ENCODE measurements at regions not wholly inside any gene's neighbourhood (a gene's known extent, or its start where the extent isn't known, plus 50 kb on each side); places are given as distances from the start of the nearest gene placed in this dataset.

DNA sequence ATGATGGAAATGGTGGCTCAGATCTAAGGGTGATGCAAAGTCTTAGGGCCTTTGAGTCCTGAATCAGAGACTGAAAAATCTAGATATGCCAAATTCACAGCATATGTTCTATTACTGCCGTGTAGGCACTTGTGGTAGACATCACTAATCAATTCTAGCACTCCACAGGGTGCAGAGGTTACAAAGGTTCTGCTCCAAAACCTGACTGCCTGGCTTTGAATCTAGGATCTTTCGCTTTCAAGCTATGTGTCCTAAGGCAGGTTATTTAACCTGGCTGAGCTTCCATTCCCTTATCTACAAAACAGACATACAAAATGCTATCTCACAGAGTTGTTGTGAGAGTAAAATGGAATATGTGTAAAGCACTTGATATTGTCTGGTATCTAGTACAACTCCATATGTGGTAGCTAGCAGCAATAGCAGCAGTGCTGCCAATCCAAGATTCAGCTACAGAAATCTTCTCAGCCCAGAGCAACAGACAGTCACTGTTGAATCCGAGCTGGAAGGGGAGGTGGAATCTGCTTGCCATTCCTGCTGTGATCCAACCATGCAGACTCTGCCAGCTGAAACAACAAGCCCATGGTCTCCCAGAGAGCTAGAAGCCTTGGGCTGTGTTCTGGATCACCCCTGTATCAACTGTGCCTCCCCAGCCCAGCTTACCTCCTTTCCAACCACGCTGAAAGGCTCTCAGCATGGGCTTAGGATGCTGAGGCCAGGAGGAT is 206.9 kb downstream of the TFAP2C start:
- DNase-seq (ENCODE audit: low read depth, low spot score): peak; percentile 90

DNA sequence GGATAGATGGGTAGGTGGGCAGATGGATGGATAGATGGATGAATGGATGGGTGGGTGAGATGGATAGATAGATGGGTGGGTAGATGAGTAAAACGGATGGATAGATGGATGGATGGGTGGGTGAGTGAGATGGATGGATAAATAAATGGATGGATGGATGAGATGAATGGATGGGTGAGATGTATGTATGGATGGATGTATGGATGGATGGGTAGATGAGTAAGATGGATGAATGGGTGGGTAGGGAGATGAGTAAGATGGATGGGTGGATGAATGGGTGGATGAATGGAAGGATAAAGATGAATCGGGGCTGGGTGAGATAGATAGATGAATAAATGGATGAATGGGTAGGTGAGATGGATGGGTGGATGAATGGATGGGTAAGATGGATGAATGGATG is 210.1 kb downstream of the TFAP2C start:
- DNase-seq (ENCODE audit: low read depth, low spot score): no peak

DNA sequence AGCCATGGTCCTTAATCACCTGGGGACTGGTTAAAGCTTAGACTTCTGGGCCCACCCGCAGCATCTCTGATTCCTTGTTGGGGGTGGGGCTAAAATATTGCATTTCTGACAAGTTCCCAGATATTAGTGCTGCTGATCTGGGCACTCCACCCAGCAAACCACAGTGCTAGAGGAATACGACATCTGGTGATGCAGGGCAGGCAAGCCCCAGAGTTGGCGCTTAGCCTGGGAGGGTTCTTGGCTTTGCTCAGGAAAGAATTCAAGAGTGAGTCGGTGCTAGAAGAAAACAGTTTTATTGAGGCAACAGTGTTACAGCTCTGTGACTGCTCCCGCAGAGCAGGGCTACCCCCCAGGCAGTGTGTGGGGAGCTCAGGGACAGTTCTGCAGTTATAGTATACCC is 210.7 kb downstream of the TFAP2C start:
- DNase-seq (ENCODE audit: low read depth, low spot score): no peak

DNA sequence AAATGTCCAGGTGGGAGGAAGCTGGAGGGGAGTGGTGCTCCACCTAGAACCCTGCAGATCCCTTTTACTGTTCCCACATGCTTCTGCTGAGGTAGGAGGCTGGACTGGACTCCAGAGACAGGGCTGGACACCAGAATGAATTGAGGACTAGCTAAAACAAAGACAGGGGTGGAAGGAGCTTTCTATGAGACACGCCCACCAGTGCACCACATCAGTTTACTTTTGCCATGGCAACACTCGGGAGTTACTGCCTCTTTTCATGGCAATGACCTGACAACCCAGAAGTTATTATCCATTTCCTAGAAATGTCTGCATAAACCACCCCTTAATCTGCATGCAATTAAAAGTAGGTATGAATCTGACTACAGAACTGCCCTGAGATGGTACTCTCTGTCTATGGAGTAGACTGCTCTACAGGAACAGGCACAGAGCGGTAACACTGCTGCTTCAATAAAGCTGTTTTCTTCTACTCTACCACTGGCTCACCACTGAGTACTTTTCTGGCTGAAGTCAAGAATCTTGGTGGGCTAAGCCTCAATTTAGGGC is 211.7 kb downstream of the TFAP2C start:
- no peak for DNase-seq (ENCODE audit: low read depth, low spot score)

DNA sequence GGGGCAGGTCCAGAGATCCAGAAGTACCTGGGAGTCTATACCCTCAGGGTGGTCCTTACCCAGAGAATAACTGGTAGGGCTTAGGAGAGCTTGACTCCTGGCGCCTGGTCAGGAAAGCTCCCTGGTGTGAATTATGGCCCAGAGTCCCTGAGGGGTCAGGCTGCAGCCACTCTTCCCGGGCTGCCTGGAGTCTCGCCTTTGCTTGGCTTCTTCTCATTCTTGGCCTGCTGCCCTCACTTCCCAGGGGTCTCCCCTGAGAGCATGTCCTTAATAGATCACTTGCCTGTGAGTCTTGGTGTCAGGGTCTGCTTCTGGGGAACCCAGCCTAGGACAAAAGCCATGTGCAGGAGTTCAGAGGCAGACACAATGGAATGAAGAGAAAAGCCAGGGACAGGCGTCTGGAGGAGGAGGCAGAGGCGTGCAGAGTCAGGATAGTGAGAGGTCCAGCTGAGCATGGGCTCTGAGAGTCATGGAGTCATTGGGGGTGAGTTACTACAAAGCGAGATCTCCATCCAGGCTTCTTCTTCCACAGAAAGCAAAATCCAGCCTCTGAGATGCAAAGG is 212.3 kb downstream of the TFAP2C start:
- DNase-seq (ENCODE audit: low read depth, low spot score): no peak

DNA sequence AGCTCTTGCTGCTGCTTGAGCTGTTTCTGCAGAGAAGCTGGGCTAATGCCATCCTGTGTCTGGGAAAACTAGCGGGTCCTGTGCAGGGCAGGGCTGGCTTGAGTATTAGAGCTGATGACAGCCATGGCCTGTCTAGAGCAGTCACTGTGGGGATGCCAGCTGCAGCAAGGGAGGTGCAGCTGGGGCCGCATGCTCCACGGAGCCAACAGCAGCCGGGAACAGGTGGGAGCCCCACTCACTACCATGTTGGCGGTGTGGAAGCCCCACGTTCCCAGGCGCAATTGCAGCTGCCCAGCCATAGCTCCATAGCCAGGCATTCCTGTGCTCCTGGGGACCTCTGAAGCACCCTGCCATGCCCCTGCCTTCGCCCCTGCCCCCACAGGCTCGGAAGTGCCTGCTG is 212.9 kb downstream of the TFAP2C start:
- no peak for DNase-seq (ENCODE audit: low read depth, low spot score)

DNA sequence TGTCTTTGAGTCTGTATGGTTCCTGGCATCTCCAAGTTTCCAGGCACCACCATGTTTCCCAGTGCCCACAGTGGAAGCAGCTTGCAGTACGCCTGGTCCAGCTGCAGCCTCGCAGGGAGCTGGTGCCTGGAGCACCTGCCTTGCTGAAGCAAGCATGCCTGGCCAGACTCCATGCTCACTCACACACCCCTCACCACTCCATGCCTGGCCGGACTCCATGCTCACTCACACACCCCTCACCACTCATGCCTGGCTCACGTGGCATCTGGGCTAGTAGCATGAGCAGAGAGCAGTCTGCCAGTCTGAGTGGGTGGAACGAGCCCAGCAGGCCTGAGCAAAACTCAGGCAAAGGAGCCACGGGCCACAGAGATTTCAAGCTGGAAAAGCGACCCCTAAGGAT is 214.3 kb downstream of the TFAP2C start:
- no peak for DNase-seq (ENCODE audit: low read depth, low spot score)

DNA sequence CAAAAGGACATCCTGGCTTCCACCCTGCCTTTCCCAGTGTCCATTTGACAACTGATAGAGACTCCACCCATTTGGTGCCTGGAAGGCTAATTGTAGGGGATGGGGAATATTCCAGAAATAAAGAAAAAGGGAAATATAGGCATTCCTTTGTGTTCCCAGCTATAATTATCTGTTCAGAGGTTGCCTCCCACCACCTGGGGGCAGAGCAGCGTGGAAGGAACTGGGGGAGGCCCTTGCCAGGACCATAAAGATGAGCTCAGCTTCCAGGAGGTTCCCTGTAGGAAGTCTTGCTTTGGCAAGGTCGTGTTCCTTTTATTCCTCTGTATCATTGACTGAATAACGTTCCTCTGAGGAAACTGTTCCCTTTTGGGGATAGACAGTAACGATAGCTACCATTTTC is 214.7 kb downstream of the TFAP2C start:
- DNase-seq (ENCODE audit: low read depth, low spot score): no peak

DNA sequence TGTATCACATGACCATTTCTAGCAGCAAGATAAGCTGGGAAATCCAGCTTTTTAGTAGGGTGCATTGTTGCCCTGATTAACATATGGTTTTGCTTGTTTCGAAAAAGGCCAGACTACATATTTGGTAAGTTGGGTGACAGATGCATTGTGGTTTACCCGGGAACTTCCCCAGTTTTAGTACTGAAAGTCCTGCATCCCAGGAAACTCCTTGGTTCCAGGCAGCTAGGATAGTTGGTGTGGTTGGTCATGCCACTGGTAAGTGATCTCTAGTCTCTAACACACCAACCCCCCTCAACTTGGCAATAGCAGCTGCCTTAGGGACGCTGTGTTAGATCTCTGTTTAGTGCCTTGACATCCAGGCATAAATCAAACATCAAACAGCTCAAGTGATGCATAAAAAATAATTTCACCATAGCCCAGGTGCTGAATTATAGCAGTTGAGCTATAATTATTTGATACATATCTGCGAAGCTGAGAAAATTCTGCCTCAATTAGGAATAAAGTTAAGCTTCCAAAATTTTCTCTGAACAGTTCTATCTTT is 216.5 kb downstream of the TFAP2C start:
- no peak for DNase-seq (ENCODE audit: low read depth, low spot score)

DNA sequence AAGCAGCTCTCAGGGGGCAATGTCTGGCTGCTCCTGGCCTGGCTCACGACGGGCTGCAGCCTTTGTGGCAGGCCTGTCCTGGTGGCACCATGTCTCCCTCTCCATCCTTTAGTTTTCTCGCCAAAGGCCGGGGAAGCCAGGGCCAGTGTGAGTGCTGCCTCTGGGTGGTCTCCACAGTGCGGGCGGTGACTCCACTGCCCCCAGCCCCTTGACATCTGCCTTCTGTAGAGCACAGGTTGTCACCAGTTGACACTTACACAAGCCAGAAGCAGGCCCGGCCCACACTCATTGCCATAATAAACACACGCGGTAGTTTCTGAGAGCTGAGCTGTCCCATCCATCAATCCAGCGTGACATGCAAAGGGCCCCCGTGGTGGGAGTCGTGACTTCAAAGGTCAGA is 219.5 kb downstream of the TFAP2C start:
- no peak for DNase-seq (ENCODE audit: low read depth, low spot score)

DNA sequence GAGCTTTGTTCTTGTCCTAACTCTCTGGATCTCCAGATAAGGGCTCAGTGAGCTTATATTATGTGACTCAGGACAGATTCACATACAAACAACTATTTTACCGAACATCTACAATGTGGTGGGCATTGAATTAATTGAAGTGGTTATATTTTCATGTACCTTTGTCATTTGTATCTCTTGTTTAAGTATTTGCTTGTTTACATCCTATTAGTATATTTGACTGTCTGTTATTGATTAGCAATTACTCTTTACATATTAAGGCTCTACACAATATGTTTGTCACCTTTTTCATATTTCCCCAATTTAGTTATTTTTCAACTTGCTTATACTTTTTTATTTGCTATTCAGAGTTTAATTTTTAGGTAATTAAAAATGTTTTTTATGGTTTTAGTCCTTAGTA is 222.4 kb downstream of the TFAP2C start:
- no peak for DNase-seq (ENCODE audit: low read depth, low spot score)

DNA sequence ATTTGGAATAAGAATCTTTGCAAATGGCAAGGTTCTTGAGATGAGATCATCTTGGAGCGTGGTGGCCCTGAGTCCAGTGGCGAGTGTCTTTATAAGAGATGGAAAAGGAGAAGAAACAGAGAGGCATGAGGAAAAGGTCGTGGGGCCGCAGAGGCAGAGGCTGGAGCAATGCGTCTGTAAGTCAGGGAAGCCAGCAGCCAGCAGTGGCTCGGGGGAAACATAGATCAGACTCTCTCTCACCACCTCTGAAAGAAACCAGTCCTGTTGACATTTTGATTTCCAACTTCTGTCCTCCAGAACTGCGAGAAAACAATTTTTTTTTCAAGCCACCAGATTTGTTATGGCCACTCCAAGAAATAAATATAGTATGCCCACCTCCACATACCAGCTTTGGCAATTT is 226.6 kb downstream of the TFAP2C start:
- no peak for DNase-seq (ENCODE audit: low read depth, low spot score)

DNA sequence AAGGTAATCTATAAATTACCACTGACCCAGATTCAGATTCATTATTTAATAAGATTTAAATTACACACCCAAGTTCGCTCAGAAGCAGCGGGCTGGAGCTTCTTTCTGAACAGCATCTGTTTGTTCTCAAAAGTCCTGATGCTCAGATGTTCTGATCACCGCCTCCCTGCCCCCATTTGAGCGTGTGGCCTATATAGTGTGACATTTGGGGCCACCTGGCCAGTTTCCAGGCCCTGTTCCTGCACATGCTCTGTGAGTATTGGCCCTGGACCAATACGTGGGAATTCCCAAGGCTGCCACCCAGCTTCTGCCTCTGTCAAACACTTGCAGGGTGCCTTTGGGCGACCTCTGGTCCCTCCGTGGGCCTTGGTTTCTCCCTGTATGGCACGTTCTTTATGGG is 228.8 kb downstream of the TFAP2C start:
- no peak for DNase-seq (ENCODE audit: low read depth, low spot score)

DNA sequence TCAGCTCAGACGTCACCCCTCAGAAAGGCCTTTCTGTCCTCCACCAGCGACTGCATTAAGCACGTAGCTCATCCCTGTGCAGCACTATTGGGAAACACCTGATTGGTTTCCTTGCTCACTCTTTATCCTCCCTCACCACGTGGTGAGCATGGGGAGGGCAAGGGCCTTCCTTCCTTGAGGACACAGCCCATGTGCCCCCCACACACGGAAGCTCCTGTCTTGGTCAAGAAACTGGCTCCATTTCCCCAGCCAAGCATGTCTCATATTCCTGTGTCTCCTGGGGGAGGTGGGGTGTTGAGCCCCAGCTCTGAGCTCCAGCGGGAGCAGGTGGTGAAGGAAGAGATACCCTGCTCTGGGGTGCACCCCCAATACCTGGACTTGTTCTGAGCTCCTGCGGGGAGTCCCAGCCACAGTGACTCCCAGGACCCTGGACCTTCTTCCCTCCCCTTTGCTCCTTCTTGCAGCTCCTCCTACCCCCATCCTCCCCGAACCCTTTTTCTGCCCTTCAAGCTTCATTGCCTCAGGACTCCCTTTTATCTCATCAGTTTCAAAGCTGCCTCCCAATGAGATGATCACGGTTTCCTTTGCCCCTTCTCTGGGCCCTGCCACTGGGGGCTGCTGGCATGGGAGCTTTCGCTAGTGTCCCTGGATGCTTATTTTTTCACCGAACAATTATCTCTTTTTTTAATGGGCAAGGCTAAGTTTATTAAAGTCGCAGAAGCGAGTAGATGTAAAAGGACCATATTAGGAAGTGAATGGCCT is 230.1 kb downstream of the TFAP2C start:
- DNase-seq (ENCODE audit: low read depth, low spot score): no peak

DNA sequence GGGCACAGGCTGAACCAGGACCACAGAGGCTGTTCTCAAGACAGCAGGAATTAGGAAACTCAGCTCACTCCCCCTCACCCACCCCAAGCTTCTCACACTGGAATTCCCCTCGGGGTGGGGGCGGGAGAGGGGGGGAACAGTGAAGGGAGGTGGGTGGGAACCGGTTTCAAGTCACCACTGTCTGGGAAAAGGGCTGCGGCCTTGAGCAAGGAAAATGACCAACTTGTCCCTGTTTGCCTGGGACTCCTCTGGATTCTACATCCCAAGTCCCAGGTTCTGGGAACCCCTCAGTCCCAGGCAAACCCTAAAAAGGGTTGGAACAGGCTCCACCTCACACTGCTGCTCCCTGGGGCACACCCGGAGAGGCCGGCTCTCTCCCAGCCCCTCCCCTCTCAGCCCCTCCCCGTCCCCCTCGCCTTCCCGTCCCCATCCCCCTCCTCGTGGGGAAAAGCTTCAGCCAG is 230.7 kb downstream of the TFAP2C start:
- DNase-seq (ENCODE audit: low read depth, low spot score): no peak

DNA sequence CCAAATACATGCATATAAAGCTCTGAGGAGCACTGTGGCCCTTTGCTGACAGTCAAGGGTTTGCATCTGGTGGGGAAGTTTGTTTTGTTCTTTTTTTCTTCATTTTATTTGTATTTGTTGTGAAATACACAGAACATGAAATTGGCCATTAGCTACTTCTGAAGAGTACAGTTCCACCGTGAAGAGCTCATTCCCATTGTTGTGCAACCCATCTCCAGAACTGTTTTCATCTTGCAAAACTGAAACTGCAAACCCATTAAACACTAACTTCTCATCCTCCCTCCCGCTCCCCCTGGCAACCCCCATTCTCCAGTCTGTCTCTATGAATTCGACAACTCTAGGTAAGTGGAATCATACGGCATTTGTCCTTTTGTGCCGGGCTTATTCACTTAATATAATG is 231.3 kb downstream of the TFAP2C start:
- DNase-seq (ENCODE audit: low read depth, low spot score): no peak

DNA sequence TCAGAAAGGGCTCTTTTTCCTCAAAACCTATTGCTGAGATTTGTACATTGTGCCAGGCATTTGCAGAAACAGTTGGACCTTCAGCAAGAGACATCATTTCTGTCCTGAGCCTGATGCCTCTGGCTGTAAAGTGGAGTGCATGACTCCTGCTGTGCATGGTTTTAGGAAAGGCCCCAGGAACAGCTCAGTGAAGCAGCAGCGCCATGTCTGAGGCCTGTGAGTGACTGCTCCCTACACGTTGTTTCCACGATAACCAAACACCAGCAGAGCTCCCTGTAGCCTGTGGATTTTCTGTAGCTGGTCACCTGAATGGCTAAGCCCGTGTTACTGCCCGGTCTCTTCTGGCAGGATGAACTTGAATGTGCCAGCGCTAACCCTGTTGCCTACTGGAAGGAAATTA is 232.5 kb downstream of the TFAP2C start:
- DNase-seq (ENCODE audit: low read depth, low spot score): no peak

DNA sequence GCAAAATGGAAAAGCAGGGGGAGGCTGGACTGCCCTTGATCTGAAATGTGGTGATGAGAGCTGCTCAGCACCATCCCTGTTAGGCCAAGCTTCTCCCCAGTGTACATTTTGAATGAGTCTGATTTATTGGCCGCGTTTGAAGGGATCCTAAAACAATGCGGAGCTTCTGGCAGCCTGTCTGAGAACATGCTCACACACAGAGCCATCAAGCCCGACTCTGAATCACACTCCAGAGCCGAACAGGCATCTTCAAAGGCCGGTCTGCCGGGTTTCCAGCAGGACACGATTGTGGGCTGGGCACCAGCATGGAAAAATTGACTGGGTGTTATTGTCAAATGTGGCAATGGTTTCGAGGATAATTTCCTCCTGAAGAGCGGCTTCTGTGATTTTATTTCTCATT is 235.9 kb downstream of the TFAP2C start:
- DNase-seq (ENCODE audit: low read depth, low spot score): no peak

DNA sequence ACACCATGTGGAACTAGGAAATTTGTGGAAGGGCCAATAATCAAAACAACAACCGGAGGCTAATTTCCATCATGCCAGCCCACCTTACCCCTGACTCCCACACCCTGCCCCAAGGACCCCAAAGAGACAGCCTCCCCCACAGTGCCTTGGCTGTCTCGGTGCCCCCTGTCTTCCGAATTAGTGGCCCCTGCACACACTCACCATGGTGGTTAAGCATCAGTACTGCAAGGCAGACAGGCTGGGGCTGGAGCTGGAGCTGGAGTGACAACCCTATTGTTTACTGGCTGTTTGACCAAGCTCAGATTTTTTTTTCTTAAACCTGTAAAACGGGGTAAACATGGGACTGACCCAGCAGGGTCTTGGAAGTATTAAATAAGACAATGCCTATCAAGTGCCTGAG is 238.0 kb downstream of the TFAP2C start:
- DNase-seq (ENCODE audit: low read depth, low spot score): no peak

DNA sequence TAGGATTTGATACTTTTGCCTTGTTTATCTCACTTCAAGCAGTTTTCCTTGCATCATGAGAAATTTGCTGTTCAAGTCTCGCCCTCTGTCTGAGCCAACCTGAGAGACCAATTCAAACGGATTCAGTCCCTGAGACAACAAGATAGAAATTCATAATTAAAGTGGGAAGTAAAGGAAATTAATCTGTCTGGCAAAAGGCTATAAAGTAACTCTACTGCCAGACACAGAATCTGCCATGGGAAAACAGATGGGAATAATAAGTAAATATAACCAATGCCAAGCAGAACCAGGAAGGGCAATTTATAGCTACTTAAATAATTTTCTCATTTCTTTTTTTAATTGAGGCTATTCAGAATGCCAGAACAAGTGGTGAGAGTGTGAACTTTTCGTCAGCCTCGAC is 239.6 kb downstream of the TFAP2C start:
- no peak for DNase-seq (ENCODE audit: low read depth, low spot score)

DNA sequence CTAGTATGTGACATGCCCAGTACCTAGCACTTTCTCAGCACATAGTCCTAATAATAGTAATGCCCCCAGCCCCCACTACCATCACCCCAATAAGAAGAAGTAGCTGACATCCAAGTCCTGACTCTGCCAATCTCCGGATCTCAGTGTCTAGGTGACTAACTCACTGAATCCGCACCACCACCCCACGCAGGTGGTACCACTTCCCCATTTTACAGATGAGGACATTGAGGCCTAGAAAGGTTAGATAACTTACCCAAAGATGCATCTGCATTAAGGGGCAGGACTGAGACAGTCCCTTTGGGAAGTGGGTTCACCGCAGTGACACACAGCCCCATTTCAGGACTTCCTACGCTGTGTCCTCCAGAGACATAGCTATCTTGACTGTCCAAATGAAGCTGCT is 241.2 kb downstream of the TFAP2C start:
- DNase-seq (ENCODE audit: low read depth, low spot score): no peak

DNA sequence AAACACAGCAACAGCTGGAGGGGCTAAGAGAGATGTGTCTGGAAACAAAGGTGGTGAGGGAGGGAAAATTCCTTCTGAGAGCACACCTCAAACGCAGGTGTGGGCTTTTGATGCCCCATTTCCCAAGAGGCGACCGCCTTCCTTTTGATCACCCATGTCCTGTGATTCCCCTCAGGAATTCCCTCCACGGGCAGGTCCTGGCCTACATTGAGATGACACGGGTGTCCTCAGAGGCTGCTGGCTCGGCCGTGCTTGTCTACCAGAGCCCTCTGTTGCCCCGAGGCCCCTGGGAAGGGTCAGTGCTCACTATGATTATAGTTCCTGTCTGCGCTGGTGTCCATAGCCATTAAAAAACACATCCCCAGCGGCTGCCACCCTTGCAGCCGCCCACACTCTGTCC is 242.6 kb downstream of the TFAP2C start:
- no peak for DNase-seq (ENCODE audit: low read depth, low spot score)

Measured in brain pericyte (primary cell).